Progenitor cell of endocrine pancreas (in vitro differentiated cells): ENCODE measurements at regions not wholly inside any gene's neighbourhood (a gene's known extent, or its start where the extent isn't known, plus 50 kb on each side); places are given as distances from the start of the nearest gene placed in this dataset.

Experiments used
- DNase-seq: peaks from one replicate; pipeline ENCODE4 v3.0.0; 2021; ENCODE audit warnings: low spot score; ENCODE audit not compliant: unreplicated experiment
- H3K27ac Mint-ChIP-seq: 2 replicates; pipeline ENCODE4 v1.8.0; 2021; ENCODE audit warnings: mild to moderate bottlenecking, moderate library complexity, mixed read lengths
- H3K27me3 Mint-ChIP-seq: 2 replicates; pipeline ENCODE4 v1.8.0; 2021; ENCODE audit warnings: mixed read lengths
- H3K36me3 Mint-ChIP-seq: 2 replicates; pipeline ENCODE4 v1.8.0; 2022; ENCODE audit warnings: mixed read lengths; ENCODE audit not compliant: insufficient read depth
- H3K4me1 Mint-ChIP-seq: 2 replicates; pipeline ENCODE4 v1.8.0; 2021; ENCODE audit warnings: low read depth, mixed read lengths
- H3K4me3 Mint-ChIP-seq: 2 replicates; pipeline ENCODE4 v1.8.0; 2021; ENCODE audit warnings: low read depth, mild to moderate bottlenecking, moderate library complexity, mixed read lengths
- H3K9me3 Mint-ChIP-seq: 2 replicates; pipeline ENCODE4 v1.8.0; 2021; ENCODE audit warnings: low read depth, mixed read lengths
- CTCF ChIP-seq: fragments of 200-600 bp; sonication (generic); IDR thresholded peaks from one replicate; pipeline ENCODE4 v1.5.0; 2021; ENCODE audit warnings: antibody characterized with exemption, mild to moderate bottlenecking; ENCODE audit not compliant: unreplicated experiment

GRCh38 chr4:54359919-54360650 is 131.0 kb downstream of the PDGFRA start:
- Mint-ChIP-seq H3K36me3 (no peaks in the 10 kb centered on the region), H3K27me3 (peaks cover 7% of the 10 kb centered on the region), H3K4me1 (peaks cover 3% of the 10 kb centered on the region), H3K4me3 (no peak overlapping the region), H3K9me3 (no peaks in the 10 kb centered on the region), H3K27ac (no peak overlapping the region)
- no peak for DNase-seq
- TF ChIP-seq CTCF, result no peak

GRCh38 chr4:54363037-54363436 is 133.9 kb downstream of the PDGFRA start:
- Mint-ChIP-seq H3K27ac (peak overlapping the region; percentile 22), H3K36me3 (no peaks in the 10 kb centered on the region), H3K9me3 (no peaks in the 10 kb centered on the region), H3K4me1 (peaks cover 3% of the 10 kb centered on the region), H3K27me3 (no peaks in the 10 kb centered on the region), H3K4me3 (no peak overlapping the region)
- no peak for TF ChIP-seq CTCF
- DNase-seq, result no peak

GRCh38 chr4:54365691-54366090 is 136.6 kb downstream of the PDGFRA start:
- Mint-ChIP-seq H3K27ac (no peak overlapping the region), H3K4me3 (no peak overlapping the region), H3K27me3 (no peaks in the 10 kb centered on the region), H3K36me3 (no peaks in the 10 kb centered on the region), H3K9me3 (no peaks in the 10 kb centered on the region), H3K4me1 (peaks cover 3% of the 10 kb centered on the region)
- DNase-seq, result no peak
- no peak for TF ChIP-seq CTCF

- H3K27me3 Mint-ChIP-seq, result no peaks in the 10 kb centered on the region
- no peak overlapping the region for H3K27ac Mint-ChIP-seq
- H3K4me3 Mint-ChIP-seq, result no peak overlapping the region
- H3K36me3 Mint-ChIP-seq, result no peaks in the 10 kb centered on the region
- DNase-seq, result no peak
- no peaks in the 10 kb centered on the region for H3K9me3 Mint-ChIP-seq
- no peak for TF ChIP-seq CTCF
- peaks cover 3% of the 10 kb centered on the region for H3K4me1 Mint-ChIP-seq
These were observed 138.0 kb downstream of the PDGFRA start for GRCh38 chr4:54367059-54367458.

- Mint-ChIP-seq H3K4me3 (no peak overlapping the region), H3K9me3 (no peaks in the 10 kb centered on the region), H3K4me1 (no peaks in the 10 kb centered on the region), H3K27me3 (no peaks in the 10 kb centered on the region), H3K36me3 (no peaks in the 10 kb centered on the region), H3K27ac (no peak overlapping the region)
- no peak for DNase-seq
- no peak for TF ChIP-seq CTCF
These were observed 139.5 kb downstream of the PDGFRA start for GRCh38 chr4:54368281-54369265.
